Left lung (tissue), 4 donors: ENCODE measurements at regions not wholly inside any gene's neighbourhood (a gene's known extent, or its start where the extent isn't known, plus 50 kb on each side); places are given as distances from the start of the nearest gene placed in this dataset.
"Not testable (repeated sequence)": the region's sequence is repeated elsewhere in the genome, so short reads cannot be mapped to it uniquely, and the experiment has no call there.

ENCODE experiments used
- ATAC-seq: fragments of 200-7000 bp; cut with Tn5 transposase; one replicate; pipeline ENCODE4 v1.9.1; 2020; ENCODE audit warnings: moderate library complexity
- DNase-seq, 4 donors: peaks; one replicate each; pipeline ENCODE4 v3.0.0-alpha.2; 2013 to 2020
- H3K27ac ChIP-seq, 2 donors: fragments of 200-600 bp; sonication (generic) in 1 of 2; one replicate each; pipeline versions ENCODE4 v1.5.0 to v1.8.0; 2020 to 2021
- H3K27me3 ChIP-seq, 2 donors: fragments of 200-600 bp; sonication (generic) in 1 of 2; one replicate each; pipeline versions ENCODE4 v1.5.0 to v1.8.0; 2020 to 2021
- H3K36me3 ChIP-seq, 2 donors: fragments of 200-600 bp; sonication (generic) in 1 of 2; one replicate each; pipeline versions ENCODE4 v1.5.0 to v1.8.0; 2020 to 2021
- H3K4me1 ChIP-seq, 2 donors: fragments of 200-600 bp; one replicate each; pipeline ENCODE4 v1.8.0; 2021
- H3K4me3 ChIP-seq, 2 donors: fragments of 200-600 bp; sonication (generic) in 1 of 2; one replicate each; pipeline versions ENCODE4 v1.5.0 to v1.8.0; 2020 to 2021; ENCODE audit warnings: mild to moderate bottlenecking in 1 of 2
- H3K9me3 ChIP-seq, 2 donors: fragments of 200-600 bp; sonication (generic) in 1 of 2; one replicate each; pipeline versions ENCODE4 v1.5.0 to v1.8.0; 2020 to 2021
- intact Hi-C, 2 donors: fragments of 100-400 bp; cut with DNase I; formaldehyde crosslinking; loops; one replicate each; pipeline versions ENCODE4 v1.11.2 to v1.14.2; 2022
- TF ChIP-seq, protein P1 (sequence below), 2 donors: fragments of 200-600 bp; sonication (generic) in 1 of 2; IDR thresholded peaks; one replicate each; pipeline versions ENCODE4 v1.5.0 to v1.8.0; 2021; ENCODE audit warnings: antibody characterized with exemption in 2 of 2
- donor health status: DM: no; HTN: yes; CAD: no.
- donor health status: DM: no; HTN: no; CAD: no.

DNA sequence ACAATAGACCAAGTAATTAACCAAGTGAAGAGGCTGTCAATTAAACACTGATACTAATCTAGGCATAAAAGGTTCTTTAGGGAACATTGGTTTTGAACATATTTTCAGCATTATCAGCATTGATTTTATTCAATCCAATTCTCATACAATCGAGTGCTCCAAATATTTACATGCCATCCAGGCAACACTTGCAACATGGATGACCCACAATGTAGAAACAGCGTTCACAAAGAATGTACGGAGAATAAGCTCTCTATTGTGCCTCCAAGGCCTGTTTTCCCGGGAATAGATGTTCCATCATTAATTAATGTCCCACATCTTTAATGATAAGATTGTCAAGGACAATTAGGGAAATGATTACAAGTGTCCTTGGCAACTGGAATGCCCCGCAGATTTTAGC lies 117.4 kb downstream of the RFX6 start:
- Histone ChIP-seq H3K27ac (no peak overlapping the region), H3K4me1 (no peaks in the 10 kb centered on the region), H3K27me3 (no peaks in the 10 kb centered on the region), H3K36me3 (no peaks in the 10 kb centered on the region), H3K9me3 (no peaks in the 10 kb centered on the region), H3K4me3 (no peak overlapping the region)
- ATAC-seq (no peak), DNase-seq (no peak)
- intact Hi-C loops, result no loop called here
- TF ChIP-seq, protein P1, sequence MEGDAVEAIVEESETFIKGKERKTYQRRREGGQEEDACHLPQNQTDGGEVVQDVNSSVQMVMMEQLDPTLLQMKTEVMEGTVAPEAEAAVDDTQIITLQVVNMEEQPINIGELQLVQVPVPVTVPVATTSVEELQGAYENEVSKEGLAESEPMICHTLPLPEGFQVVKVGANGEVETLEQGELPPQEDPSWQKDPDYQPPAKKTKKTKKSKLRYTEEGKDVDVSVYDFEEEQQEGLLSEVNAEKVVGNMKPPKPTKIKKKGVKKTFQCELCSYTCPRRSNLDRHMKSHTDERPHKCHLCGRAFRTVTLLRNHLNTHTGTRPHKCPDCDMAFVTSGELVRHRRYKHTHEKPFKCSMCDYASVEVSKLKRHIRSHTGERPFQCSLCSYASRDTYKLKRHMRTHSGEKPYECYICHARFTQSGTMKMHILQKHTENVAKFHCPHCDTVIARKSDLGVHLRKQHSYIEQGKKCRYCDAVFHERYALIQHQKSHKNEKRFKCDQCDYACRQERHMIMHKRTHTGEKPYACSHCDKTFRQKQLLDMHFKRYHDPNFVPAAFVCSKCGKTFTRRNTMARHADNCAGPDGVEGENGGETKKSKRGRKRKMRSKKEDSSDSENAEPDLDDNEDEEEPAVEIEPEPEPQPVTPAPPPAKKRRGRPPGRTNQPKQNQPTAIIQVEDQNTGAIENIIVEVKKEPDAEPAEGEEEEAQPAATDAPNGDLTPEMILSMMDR (IDR thresholded peaks at IDR 0.05), result no peak

DNA sequence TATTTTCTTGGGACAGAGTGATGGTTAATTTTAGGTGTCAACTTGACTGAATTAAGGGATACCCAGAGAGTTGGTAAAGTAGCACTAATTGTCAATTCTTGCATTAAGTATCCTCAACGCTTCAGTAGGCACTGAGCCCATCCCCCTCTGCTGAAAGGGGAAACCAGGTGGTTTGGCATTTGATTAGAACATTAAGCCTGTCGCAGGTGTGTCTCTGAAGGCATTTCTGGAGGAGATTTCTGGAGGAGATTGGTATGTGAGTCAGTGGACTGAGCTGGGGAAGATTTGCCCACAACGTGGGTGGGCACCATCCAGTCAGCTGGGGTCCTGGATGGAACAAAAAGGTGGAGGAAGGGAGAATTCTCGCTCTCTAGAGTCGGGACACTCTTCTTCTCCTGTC lies 119.8 kb downstream of the RFX6 start:
- H3K4me1 ChIP-seq, result no peaks in the 10 kb centered on the region
- ATAC-seq, result no peak
- H3K36me3 ChIP-seq, result no peaks in the 10 kb centered on the region
- H3K9me3 ChIP-seq, result no peaks in the 10 kb centered on the region
- no peak overlapping the region for H3K27ac ChIP-seq
- TF ChIP-seq, protein P1 (IDR thresholded peaks at IDR 0.05), result no peak
- no peak for DNase-seq
- H3K4me3 ChIP-seq, result no peak overlapping the region
- no peaks in the 10 kb centered on the region for H3K27me3 ChIP-seq
- intact Hi-C loops, result no loop called here

DNA sequence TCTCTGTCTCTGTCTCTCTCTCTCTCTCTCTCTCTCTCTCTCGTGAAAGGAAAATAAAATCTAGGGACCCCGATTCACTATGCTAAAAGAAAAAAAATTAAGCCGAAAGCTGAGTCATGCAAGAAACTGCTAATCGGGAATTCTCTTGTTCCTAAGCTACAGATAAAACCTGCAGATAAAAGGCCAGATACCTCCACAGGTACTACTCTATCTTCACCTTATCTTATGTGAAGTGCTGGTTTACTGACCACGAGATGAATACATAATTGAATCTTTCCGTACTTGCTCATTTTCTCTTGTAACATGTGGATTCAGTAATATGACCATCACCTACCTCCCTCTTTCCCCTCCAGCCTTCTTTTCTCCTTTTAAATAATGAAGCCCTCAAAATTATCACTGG lies 120.5 kb downstream of the RFX6 start:
- no peak for DNase-seq
- H3K9me3 ChIP-seq, result no peaks in the 10 kb centered on the region
- no peaks in the 10 kb centered on the region for H3K36me3 ChIP-seq
- TF ChIP-seq, protein P1 (IDR thresholded peaks at IDR 0.05), result no peak
- no peak overlapping the region for H3K27ac ChIP-seq
- no peak overlapping the region for H3K4me3 ChIP-seq
- no peak for ATAC-seq
- no peaks in the 10 kb centered on the region for H3K27me3 ChIP-seq
- intact Hi-C loops, result no loop called here
- no peaks in the 10 kb centered on the region for H3K4me1 ChIP-seq

DNA sequence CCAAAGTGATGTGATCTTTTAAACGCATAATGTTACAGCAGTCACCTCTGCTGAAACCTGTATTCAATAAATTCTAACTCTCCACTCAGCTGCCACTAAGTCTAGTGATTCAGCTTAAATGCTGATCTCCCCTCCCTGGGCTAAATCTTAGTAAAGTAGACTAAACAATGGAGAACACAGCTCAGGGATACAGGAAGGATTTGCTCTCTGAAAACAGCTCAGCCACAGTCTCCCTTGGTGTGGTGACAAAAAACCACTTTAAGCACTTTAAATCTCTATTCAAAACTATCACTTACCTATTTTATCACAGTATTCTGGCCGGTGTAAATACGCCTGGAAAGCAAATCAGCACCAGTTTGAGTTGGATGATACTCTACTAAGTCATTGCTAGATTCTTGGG lies 130.6 kb downstream of the RFX6 start:
- H3K4me3 ChIP-seq, result no peak overlapping the region
- no peaks in the 10 kb centered on the region for H3K36me3 ChIP-seq
- ATAC-seq, result no peak
- H3K4me1 ChIP-seq, result no peaks in the 10 kb centered on the region
- intact Hi-C loops, result no loop called here
- no peaks in the 10 kb centered on the region for H3K27me3 ChIP-seq
- peaks cover 0 to 1% of the 10 kb centered on the region in 2 donors for H3K9me3 ChIP-seq
- TF ChIP-seq, protein P1 (IDR thresholded peaks at IDR 0.05), result no peak
- no peak for DNase-seq
- H3K27ac ChIP-seq, result no peak overlapping the region

DNA sequence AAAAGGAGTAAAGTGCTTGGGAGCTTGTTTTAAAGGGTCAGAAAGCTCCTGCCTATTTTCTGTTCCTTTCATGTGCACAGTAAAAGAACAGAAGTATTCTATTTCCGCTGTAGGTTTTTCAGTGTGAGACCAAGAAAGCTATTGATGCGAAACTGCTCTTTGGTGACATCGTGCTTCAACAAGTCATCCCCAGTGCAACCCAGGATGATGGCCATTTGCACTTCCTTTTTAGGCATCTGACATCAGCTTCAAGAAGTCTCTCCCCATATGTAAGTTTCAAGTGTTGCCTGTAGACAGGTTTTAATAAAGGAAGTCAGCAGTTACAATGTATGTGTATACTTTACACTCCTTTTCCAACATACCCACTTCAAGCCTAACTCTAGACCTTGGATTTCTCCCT lies 131.6 kb downstream of the RFX6 start:
- Histone ChIP-seq H3K4me1 (no peaks in the 10 kb centered on the region), H3K27me3 (no peaks in the 10 kb centered on the region), H3K9me3 (peaks cover 0 to 9% of the 10 kb centered on the region in 2 donors), H3K36me3 (no peaks in the 10 kb centered on the region), H3K4me3 (no peak overlapping the region), H3K27ac (no peak overlapping the region)
- DNase-seq (no peak), ATAC-seq (no peak)
- TF ChIP-seq, protein P1 (IDR thresholded peaks at IDR 0.05), result no peak
- intact Hi-C loops, result no loop called here

DNA sequence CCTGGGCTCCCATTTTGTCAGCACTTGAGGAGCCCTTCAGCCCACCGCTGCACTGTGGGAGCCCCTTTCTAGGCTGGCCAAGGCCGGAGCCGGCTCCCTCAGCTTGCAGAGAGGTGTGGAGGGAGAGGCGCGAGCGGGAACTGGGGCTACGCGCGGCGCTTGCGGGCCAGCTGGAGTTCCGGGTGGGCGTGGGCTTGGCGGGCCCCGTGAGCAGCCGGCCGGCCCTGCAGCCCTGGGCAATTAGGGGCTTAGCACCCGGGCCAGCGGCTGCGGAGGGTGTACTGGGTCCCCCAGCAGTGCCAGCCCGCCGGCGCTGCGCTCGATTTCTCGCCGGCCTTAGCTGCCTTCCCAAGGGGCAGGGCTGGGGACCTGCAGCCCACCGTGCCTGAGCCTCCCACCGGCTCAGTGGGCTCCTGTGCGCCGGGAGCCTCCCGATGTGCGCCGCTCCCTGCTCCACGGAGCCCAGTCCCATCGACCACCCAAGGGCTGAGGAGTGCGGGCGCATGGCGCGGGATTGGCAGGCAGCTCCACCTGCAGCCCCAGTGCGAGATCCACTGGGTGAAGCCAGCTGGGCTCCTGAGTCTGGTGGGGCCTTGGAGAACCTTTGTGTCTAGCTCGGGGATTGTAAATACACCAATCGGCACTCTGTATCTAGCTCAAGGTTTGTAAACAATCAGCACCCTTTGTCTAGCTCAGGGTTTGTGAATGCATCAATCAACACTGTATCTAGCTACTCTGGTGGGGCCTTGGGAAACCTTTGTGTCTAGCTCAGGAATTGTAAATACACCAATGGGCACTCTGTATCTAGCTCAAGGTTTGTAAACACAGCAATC lies 137.8 kb downstream of the RFX6 start:
- H3K27me3 ChIP-seq, ATAC-seq, H3K4me1 ChIP-seq, H3K36me3 ChIP-seq, H3K27ac ChIP-seq, intact Hi-C loops, H3K4me3 ChIP-seq: not testable (repeated sequence)
- peaks cover 0 to 24% of the 10 kb centered on the region in 2 donors for H3K9me3 ChIP-seq
- peak in 1 of 4 donors; percentile 69 for DNase-seq

DNA sequence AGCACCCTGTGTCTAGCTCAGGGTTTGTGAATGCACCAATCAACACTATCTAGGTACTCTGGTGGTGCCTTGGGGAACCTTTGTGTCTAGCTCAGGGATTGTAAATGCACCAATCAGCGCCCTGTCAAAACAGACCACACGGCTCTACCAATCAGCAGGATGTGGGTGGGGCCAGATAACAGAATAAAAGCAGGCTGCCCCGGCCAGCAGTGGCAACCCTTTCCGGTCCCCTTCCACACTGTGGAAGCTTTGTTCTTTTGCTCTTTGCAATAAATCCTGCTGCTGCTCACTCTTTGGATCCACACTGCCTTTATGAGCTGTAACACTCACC lies 138.4 kb downstream of the RFX6 start:
- H3K4me3 ChIP-seq, intact Hi-C loops, H3K27me3 ChIP-seq, ATAC-seq, H3K4me1 ChIP-seq, H3K36me3 ChIP-seq, DNase-seq, H3K27ac ChIP-seq: not testable (repeated sequence)
- peaks cover 0 to 24% of the 10 kb centered on the region in 2 donors for H3K9me3 ChIP-seq
